ENCODE measurements at regions not wholly inside any gene's neighbourhood (a gene's known extent, or its start where the extent isn't known, plus 50 kb on each side); places are given as distances from the start of the nearest gene placed in this dataset.

GRCh38 chr1:4146101-4146500 is 246.0 kb upstream of the C1orf174 start:
- TF ChIP-seq POLR2AphosphoS5 (IDR thresholded peaks at IDR 0.05; ENCODE audit: insufficient read depth, low read depth, low read length) (no peak), CTCF (IDR thresholded peaks at IDR 0.05; ENCODE audit: extremely low read depth in 1 of 2, insufficient read depth in 1 of 2, low read depth in 1 of 2, low read length in 2 of 2) (no peak), MAX (IDR thresholded peaks at IDR 0.05; ENCODE audit: insufficient read depth, insufficient read length) (no peak), MYC (IDR thresholded peaks at IDR 0.05; ENCODE audit: low read depth, low read length) (no peak), EZH2 (IDR thresholded peaks at IDR 0.05; ENCODE audit: borderline replicate concordance, low read depth, low read length, severe bottlenecking) (no peak), POLR2A (IDR thresholded peaks at IDR 0.05; ENCODE audit: low read depth, low read length) (no peak), FOS (IDR thresholded peaks at IDR 0.05; ENCODE audit: borderline replicate concordance, insufficient read depth, low read length) (no peak), JUN (IDR thresholded peaks at IDR 0.05; ENCODE audit: borderline replicate concordance, insufficient read depth, insufficient read length, low read depth) (no peak), GATA2 (IDR thresholded peaks at IDR 0.05; ENCODE audit: insufficient read depth, insufficient read length, low read depth, low read length) (no peak)
